GM18861 (cell line): ENCODE measurements at regions not wholly inside any gene's neighbourhood (a gene's known extent, or its start where the extent isn't known, plus 50 kb on each side); places are given as distances from the start of the nearest gene placed in this dataset.

Experiments used
- ATAC-seq: cut with Tn5 transposase; IDR thresholded peaks from one replicate; pipeline ENCODE4 v1.9.1; 2021; ENCODE audit not compliant: unreplicated experiment

- ATAC-seq: no peak
Observed at GRCh38 chr18:45227001-45227742, 388.1 kb upstream of the SLC14A2 start.

DNA sequence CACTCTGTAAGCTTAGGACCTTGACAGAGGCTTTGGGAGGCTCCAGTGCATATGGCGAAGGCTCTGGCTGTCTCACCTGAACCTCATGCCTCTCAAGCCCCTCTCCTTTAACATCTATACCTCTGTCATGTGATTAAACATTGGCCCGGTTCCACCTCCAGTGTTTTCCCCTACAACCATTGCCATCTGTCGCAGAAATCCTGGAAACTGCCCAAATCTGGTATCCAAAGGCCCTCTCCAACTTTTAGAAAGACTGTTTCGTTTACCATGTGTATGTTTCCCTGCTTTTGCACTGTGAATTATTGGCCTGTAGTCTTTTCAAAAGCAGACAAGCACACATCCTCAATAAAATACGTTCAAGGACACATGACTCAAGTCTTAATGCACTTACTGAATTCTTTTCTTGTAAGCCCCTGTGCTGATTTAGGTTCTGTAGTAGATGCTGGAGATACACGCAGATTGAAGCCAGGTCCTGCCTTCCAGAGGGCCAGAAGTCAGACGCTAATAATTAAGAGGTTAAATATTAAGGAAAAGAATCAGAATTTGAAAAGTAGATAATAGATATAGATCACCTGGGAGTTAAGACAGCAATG lies 386.4 kb upstream of the SLC14A2 start:
- no peak for ATAC-seq

DNA sequence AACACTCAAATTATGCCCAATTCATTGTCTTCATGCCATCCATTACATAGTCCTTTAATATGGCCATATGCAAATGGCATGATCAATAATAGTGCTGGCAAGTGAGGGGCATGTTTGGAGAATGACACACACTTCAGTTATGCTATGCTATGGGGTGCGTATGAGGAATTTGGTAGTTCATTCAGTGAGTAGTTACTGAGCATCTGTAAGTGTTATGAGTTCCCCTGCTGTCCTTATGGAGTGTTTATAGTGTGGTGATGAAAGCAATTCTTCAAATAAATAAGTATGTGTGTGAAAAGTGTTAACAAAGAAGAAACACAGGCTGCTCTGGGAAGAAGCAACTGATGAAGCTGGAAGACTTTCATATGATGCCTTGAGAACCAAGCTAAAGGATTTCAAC lies 383.7 kb upstream of the SLC14A2 start:
- ATAC-seq: no peak

DNA sequence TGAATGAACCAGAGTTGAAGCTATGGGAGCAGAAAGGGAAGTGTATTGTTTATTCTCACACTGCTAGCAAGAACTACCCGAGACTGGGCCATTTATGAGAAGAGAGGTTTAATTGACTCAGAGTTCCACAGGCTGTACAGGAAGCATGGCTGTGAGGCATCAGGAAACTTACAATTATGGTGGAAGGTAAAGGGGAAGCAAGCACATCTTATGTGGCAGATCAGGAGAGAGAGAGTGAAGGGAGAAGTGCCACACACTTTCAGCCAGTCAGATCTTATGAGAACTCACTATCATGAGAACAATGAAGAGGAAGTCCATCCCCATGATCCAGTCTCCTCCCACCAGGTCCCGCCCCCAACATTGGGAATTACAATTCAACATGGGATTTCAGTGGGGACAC lies 383.2 kb upstream of the SLC14A2 start:
- no peak for ATAC-seq

- no peak for ATAC-seq
Observed at GRCh38 chr18:45236676-45237075, 378.6 kb upstream of the SLC14A2 start.

DNA sequence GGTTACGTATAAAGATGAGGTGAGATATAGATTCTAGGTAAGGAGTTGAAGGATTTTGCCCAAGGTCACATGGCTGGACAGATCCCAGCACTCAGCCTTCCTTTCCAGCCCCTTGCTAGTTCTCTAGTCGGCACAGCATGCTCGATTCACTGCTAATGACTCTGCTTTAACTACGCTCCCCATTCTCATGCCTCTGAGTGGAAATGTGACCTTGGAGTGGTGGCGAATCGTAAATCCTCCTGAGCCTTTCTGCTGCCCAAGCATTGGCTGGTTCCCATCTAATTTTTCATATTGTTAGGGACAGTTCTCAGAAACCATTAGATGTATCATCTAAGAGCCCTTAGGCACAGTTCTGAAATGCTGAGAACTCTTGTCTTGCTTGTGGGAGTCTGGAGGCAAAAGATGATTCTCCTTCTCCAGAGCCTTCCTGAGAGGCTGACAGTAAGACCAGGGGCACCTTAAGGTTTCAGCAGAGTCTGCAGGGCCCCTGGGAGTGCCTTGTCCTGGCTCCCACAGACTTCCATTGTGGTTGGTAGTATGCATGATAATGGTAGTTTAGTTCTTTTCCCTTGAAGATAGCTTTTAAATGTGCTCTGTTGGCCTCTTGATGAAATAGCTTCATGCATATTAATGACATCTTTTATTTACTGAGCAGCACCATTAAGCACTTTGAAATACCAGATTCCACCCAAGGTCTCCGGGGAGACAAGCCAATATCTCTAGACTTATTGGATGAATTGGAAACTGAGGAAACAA lies 377.8 kb upstream of the SLC14A2 start:
- ATAC-seq: no peak

- no peak for ATAC-seq
Observed at GRCh38 chr18:45241271-45241670, 374.0 kb upstream of the SLC14A2 start.

GRCh38 chr18:45241982-45242565 lies 373.2 kb upstream of the SLC14A2 start:
- ATAC-seq: no peak

DNA sequence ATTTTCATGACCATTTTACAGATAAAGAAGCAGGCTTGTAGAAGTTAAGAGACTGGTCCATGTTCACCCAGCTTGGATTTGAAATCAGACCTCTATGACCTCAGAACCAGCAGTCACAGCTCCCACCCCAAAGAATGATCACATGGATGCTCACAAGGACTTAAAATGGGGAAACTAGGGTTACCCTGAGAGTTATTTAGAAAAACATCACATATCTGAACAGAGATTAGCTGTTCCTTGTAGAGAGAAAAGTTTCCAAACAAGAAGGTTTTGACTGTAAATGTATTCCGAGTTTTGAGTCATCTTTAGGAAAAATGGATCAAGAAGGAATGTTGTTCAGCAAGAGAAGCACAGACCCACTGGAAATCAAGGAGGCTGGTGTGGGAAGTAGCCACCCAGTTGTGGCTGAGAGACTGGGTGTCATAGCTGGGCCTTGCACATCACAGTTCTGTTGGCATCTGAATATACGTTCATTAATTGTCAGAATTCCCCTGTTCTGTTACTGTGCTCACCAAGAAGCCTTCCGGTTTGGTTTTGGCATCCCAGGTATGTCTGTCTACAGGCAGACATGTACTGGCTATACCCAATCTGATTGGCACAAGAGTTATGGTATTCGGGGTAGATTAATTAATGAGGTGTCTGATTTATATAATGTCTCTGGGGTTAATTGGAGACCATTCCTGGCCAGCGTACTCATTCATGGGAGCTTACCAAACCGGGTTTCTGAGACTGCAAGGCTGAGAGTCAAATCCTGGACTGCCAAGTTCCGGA lies 371.8 kb upstream of the SLC14A2 start:
- ATAC-seq: no peak

GRCh38 chr18:45245091-45245511 lies 370.2 kb upstream of the SLC14A2 start:
- no peak for ATAC-seq

DNA sequence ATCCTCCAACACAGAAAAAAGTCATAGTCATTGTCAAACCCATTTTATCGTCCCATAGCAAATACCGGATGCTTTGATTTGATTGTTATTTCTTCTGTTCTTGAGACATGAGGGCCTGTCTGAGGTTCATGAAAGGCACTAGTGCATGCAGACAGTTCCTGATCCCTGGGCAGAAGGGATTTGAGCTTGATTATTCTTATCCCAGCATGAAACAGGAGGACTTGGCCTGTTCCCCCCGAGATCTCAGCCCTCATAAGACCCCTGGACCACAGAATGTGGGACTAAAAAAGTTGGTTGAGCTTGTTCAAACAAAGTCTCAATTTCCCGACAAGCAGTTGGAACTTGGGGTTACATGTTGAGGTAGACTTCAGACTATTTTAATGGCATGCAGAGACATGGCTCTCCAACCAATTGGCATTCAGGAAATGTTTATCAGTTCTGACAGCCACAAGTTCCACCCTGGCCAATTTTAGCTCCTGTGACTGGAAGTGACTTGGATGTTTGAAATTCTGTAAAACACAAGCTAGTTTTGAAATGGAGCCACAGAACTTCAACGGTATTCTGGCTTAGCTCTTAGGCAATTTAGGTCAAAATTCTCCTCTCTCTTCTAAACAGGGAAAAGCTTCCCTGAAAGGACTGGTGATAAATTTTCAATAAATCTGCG lies 366.9 kb upstream of the SLC14A2 start:
- ATAC-seq: no peak

DNA sequence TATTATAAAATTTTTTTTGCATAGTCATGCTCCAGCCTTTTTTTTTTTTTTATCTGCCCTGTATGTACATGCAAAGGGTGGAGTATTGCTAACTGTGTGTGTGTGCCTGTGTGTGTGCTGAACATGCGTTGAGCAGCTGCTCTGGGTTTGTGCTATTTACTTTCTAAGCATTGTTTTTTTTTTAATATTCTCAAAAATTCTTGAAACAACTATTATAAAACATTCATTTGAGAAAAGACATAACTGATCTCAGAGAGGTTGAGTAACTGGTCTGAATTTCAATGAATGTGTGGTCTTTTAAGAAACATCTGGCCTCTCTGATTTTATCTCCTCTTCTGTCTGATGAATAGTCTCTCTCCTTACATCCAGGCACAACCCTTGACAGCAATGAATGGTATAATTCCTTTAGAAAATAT lies 366.0 kb upstream of the SLC14A2 start:
- ATAC-seq: no peak

GRCh38 chr18:45250479-45250878 lies 364.8 kb upstream of the SLC14A2 start:
- no peak for ATAC-seq

DNA sequence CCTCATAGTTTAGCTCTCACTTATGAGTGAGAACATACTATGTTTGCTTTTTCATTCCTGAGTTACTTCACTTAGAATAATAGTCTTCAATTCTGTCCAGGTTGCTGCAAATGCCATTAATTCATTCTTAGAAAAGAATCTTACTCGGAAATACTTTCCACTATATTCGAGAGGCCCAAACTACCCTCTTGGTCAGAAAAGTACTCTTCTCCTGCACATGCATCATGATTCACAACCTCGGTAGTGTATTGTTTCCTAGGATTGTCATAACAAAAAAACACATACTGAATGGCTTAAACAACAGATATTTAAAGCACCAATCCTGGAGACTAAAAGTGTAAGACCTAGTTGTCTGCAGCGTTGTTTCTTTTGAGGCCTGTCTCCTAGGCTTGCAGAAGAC lies 364.0 kb upstream of the SLC14A2 start:
- no peak for ATAC-seq

DNA sequence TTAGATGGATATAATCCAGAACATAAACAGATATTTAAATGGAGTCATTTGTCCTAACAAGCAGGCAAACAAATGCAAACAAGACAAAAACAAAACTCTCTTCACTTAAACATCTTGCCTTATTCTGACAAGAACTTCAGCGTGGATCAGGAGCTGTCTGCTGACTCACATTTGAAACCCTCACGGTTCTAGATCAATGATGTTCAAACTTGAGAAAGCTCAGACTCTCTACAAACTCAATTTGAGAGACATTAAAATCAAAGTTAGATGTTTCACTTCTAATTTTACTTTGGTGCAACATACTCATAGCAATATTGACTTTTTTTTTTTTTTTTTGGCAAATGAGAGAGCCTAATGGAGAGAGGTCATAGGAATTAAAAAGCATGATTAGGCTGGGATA lies 362.8 kb upstream of the SLC14A2 start:
- ATAC-seq: no peak

- ATAC-seq: no peak
Observed at GRCh38 chr18:45253056-45253565, 362.2 kb upstream of the SLC14A2 start.

GRCh38 chr18:45253973-45254708 lies 361.1 kb upstream of the SLC14A2 start:
- ATAC-seq: no peak

DNA sequence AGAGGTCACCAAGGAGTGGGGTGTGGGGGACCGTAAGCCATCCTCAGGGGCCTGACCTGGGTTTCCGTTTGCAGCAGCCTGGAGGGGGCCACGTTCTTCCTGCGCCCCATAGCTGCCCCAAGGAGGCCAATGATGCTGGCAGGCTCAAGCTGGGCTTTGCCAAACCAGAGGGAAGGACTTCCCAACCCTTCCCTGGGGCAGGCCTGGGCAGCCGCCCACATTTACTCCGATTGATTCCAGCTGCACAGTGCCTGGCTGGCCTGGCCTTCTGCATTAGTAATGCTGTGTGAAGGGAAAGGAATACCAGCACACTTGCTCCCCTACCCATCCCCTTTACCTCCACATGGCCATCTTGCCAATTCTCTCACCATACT lies 360.6 kb upstream of the SLC14A2 start:
- no peak for ATAC-seq

- no peak for ATAC-seq
Observed at GRCh38 chr18:45255197-45255890, 359.9 kb upstream of the SLC14A2 start.
